ENCODE measurements at regions not wholly inside any gene's neighbourhood (a gene's known extent, or its start where the extent isn't known, plus 50 kb on each side); places are given as distances from the start of the nearest gene placed in this dataset.

GRCh38 chr15:87722941-87723691 is 533.4 kb downstream of the NTRK3 start:
- no peak for DNase-seq
- no peak for TF ChIP-seq CTCF (IDR thresholded peaks at IDR 0.05)
- intact Hi-C loops (cut with DNase I; ENCODE audit: low total_unique reads): no loop called here

DNA sequence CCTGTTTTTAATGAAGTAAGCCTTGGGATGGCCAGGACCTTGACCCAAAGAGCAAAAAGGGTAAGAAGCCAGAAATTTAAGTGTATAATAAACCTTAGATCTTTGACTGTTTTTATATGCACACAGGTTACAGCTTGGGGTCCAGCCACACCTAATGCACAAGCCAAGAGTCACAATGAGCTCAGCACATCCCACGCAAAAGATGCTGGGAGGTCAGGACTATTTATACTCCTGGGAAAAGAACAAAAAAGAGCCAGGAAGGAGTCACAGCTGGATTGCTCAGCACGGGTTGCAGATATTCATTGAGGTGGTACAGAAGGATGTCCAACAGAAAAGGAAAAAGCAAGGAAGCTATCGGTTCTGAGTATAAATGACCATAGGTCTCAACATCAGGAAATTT is 536.3 kb downstream of the NTRK3 start:
- Histone ChIP-seq H3K4me1 (no peaks in the 10 kb centered on the region), H3K9me3 (no peaks in the 10 kb centered on the region), H3K36me3 (no peaks in the 10 kb centered on the region), H3K4me3 (no peak overlapping the region), H3K27ac (no peak overlapping the region), H3K27me3 (no peaks in the 10 kb centered on the region)
- intact Hi-C loops (cut with DNase I; ENCODE audit: low total_unique reads): no loop called here
- no peak for DNase-seq
- no peak for TF ChIP-seq CTCF (IDR thresholded peaks at IDR 0.05)

More at GRCh38 chr15:87722941-87723691, 533.4 kb downstream of the NTRK3 start:
- H3K27ac ChIP-seq: no peak overlapping the region
- no peaks in the 10 kb centered on the region for H3K9me3 ChIP-seq
- H3K27me3 ChIP-seq: no peaks in the 10 kb centered on the region
- H3K4me3 ChIP-seq: no peak overlapping the region
- H3K4me1 ChIP-seq: no peaks in the 10 kb centered on the region
- H3K36me3 ChIP-seq: no peaks in the 10 kb centered on the region

DNA sequence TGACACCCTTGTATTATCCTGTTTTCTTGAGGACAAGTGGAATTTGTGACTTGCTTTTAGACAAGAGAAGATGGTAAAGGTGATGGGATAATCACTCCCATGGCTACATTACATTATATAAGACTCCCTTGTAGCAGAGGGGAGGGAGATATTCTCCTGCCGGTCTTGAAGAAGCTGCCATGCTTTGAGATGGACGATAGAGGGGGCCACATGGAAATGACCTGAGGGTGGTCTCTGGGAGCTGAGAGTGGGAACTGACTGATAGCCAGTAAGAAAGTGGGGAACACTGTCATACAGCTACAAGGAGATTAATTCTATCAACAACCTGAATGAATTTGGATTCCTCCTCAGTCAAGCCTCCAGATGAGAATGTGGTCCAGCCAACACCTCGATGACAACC is 540.1 kb downstream of the NTRK3 start:
- Histone ChIP-seq H3K36me3 (no peaks in the 10 kb centered on the region), H3K27ac (no peak overlapping the region), H3K4me1 (no peaks in the 10 kb centered on the region), H3K9me3 (no peaks in the 10 kb centered on the region), H3K4me3 (no peak overlapping the region), H3K27me3 (no peaks in the 10 kb centered on the region)
- TF ChIP-seq CTCF (IDR thresholded peaks at IDR 0.05): no peak
- intact Hi-C loops (cut with DNase I; ENCODE audit: low total_unique reads): no loop called here
- DNase-seq: no peak

DNA sequence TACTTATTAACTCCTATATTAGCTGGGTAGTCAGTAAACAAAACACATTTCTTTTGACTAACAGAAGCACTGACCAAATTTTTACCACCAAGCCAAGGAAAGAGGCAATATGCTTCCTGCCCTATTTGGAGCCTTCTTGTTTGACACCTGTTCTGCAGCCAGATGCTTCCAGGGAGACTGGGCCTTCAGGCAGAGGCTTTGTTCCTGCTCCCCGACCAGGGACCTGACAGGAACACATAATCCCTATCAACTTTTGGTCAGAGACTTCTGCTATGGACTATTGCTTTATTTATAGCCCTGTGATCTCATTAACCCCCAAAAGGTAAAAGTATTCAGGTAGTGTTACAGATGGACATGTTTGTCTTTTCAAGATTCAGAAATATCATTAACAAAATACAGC is 541.3 kb downstream of the NTRK3 start:
- no peaks in the 10 kb centered on the region for H3K27me3 ChIP-seq
- no peaks in the 10 kb centered on the region for H3K4me1 ChIP-seq
- no peaks in the 10 kb centered on the region for H3K9me3 ChIP-seq
- H3K4me3 ChIP-seq: no peak overlapping the region
- no peaks in the 10 kb centered on the region for H3K36me3 ChIP-seq
- TF ChIP-seq CTCF (IDR thresholded peaks at IDR 0.05): no peak
- intact Hi-C loops (cut with DNase I; ENCODE audit: low total_unique reads): no loop called here
- no peak for DNase-seq
- H3K27ac ChIP-seq: no peak overlapping the region

GRCh38 chr15:87713475-87713879 is 543.1 kb downstream of the NTRK3 start:
- DNase-seq: no peak
- no peak for TF ChIP-seq CTCF (IDR thresholded peaks at IDR 0.05)
- Histone ChIP-seq H3K27ac (no peak overlapping the region), H3K4me3 (no peak overlapping the region), H3K27me3 (no peaks in the 10 kb centered on the region), H3K4me1 (no peaks in the 10 kb centered on the region), H3K36me3 (no peaks in the 10 kb centered on the region), H3K9me3 (no peaks in the 10 kb centered on the region)
- intact Hi-C loops (cut with DNase I; ENCODE audit: low total_unique reads): no loop called here

DNA sequence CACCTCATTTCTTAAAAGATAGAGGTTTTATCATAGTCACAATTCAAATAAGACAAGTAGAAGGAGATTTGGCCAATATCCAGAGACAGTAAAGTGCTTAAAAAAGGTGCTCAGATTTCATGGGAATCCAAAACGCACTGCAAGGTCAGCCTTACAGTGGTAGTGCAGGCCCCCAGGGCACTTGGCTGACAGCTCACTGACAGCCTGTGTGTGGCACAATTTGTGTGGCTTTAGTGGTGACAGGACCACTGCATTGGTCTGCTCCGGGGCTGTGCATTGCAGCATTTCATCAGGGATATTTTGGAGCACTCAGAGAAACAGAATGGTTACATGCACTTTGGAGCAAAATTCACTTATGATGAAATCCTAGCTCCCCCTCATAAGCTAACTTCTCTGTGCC is 544.3 kb downstream of the NTRK3 start:
- no peak for TF ChIP-seq CTCF (IDR thresholded peaks at IDR 0.05)
- no peak for DNase-seq
- Histone ChIP-seq H3K36me3 (no peaks in the 10 kb centered on the region), H3K4me1 (no peaks in the 10 kb centered on the region), H3K27me3 (no peaks in the 10 kb centered on the region), H3K4me3 (no peak overlapping the region), H3K27ac (no peak overlapping the region), H3K9me3 (no peaks in the 10 kb centered on the region)
- intact Hi-C loops (cut with DNase I; ENCODE audit: low total_unique reads): no loop called here

Measured in tibial artery (tissue), 4 donors.